ENCODE measurements at regions not wholly inside any gene's neighbourhood (a gene's known extent, or its start where the extent isn't known, plus 50 kb on each side); places are given as distances from the start of the nearest gene placed in this dataset.

GRCh38 chr14:39491134-39491571, 58.9 kb upstream of the FBXO33 start:
- TF ChIP-seq TAF1 (IDR thresholded peaks at IDR 0.05; ENCODE audit: low read depth) = no peak
- TF ChIP-seq CTCF (IDR thresholded peaks at IDR 0.05; ENCODE audit: poor library complexity, severe bottlenecking) = peak; percentile 75
- no peak for TF ChIP-seq MXI1 (conservative IDR thresholded peaks at IDR 0.05; ENCODE audit: poor library complexity, severe bottlenecking)
- peak; percentile 77 for TF ChIP-seq RAD21 (conservative IDR thresholded peaks at IDR 0.05)
- no peak for TF ChIP-seq EP300 (conservative IDR thresholded peaks at IDR 0.05; ENCODE audit: poor library complexity, severe bottlenecking)

Data from neural cell (in vitro differentiated cells).